ENCODE measurements at regions not wholly inside any gene's neighbourhood (a gene's known extent, or its start where the extent isn't known, plus 50 kb on each side); places are given as distances from the start of the nearest gene placed in this dataset.

DNA sequence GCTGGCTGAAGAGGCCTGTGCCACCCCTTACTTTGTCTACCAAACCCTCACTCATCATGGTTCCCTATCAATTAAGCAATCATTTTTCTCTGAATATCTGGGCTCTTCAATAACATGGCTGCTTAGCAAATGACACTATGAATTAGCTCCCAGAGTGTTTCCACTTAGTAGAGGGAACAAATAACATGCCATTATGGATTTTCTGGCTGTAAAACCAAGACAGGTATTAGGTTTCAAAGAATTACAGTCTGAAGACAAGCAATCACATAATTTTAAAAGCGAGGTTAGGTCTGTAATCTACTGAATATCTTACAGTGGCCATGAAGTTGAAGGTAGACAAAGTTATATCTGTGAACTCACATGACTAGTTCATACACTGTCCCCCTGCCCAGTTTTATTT is 220.8 kb upstream of the PHYHIPL start:
- no peak for TF ChIP-seq POLR2A (IDR thresholded peaks at IDR 0.05)
- TF ChIP-seq, protein P1, sequence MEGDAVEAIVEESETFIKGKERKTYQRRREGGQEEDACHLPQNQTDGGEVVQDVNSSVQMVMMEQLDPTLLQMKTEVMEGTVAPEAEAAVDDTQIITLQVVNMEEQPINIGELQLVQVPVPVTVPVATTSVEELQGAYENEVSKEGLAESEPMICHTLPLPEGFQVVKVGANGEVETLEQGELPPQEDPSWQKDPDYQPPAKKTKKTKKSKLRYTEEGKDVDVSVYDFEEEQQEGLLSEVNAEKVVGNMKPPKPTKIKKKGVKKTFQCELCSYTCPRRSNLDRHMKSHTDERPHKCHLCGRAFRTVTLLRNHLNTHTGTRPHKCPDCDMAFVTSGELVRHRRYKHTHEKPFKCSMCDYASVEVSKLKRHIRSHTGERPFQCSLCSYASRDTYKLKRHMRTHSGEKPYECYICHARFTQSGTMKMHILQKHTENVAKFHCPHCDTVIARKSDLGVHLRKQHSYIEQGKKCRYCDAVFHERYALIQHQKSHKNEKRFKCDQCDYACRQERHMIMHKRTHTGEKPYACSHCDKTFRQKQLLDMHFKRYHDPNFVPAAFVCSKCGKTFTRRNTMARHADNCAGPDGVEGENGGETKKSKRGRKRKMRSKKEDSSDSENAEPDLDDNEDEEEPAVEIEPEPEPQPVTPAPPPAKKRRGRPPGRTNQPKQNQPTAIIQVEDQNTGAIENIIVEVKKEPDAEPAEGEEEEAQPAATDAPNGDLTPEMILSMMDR (IDR thresholded peaks at IDR 0.05), result no peak
- intact Hi-C loops (cut with DNase I; ENCODE audit: low total_unique reads), result loop anchor here (10.0 kb wide), 1 partner anchor 669 kb away; no protein-coding TSS in a partner anchor
- WGBS, 2 donors, result 76 to 93% methylated on average over 1 of the region's 1 CpG
- no peak overlapping the region for H3K4me3 ChIP-seq (ENCODE audit: low read depth, poor library complexity, severe bottlenecking)
- no peak for DNase-seq (ENCODE audit: low spot score in 2 of 2)

DNA sequence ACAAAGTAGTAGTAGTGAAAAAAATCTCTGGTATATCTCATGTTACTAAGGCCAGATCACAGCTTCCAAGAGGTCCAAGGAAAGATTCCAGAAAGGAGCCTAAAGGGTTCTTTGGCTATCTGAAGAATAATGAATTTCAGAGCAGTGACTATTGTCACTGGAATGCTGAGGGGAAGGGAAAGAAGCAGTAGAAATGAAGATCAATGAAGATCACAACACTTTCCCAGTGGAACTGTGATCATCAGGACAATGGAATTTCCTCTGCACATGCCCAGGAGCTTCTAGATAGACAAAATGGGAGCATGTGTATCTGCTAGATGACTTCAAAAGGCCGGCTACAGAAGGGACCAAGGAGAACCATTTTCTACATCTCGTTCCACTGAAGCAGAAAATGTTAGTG is 219.5 kb upstream of the PHYHIPL start:
- DNase-seq (ENCODE audit: low spot score in 2 of 2), result no peak
- H3K4me3 ChIP-seq (ENCODE audit: low read depth, poor library complexity, severe bottlenecking), result no peak overlapping the region
- intact Hi-C loops (cut with DNase I; ENCODE audit: low total_unique reads), result loop anchor here (10.0 kb wide), 1 partner anchor 668 kb away; no protein-coding TSS in a partner anchor
- 64 to 83% methylated on average over 2 of the region's 2 CpGs for WGBS, 2 donors
- TF ChIP-seq, protein P1 (IDR thresholded peaks at IDR 0.05), result no peak
- TF ChIP-seq POLR2A (IDR thresholded peaks at IDR 0.05), result no peak

DNA sequence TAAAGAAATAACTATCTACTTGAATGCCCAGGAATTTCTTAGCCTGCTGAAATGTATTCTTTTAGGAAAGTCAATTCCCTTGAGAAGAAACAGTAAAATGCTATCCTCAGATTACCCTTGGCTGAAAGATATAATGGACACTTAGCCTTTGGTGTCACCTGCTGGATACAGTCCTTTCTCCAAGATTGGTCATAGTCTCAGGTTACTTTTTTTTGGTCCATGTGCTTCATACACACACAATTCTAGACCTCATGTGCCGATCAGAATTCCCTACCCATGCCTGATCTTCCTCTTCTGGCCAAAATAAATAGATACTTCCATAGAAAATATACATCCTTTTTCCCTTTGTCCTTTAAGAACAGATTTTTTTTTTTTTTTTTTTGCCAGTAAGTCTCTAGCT is 218.9 kb upstream of the PHYHIPL start:
- TF ChIP-seq, protein P1 (IDR thresholded peaks at IDR 0.05), result no peak
- TF ChIP-seq POLR2A (IDR thresholded peaks at IDR 0.05), result no peak
- no peak for DNase-seq (ENCODE audit: low spot score in 2 of 2)
- 91 to 95% methylated on average over 1 of the region's 1 CpG for WGBS, 2 donors
- intact Hi-C loops (cut with DNase I; ENCODE audit: low total_unique reads), result loop anchor here (10.0 kb wide), 1 partner anchor 667 kb away; no protein-coding TSS in a partner anchor
- H3K4me3 ChIP-seq (ENCODE audit: low read depth, poor library complexity, severe bottlenecking), result no peak overlapping the region

DNA sequence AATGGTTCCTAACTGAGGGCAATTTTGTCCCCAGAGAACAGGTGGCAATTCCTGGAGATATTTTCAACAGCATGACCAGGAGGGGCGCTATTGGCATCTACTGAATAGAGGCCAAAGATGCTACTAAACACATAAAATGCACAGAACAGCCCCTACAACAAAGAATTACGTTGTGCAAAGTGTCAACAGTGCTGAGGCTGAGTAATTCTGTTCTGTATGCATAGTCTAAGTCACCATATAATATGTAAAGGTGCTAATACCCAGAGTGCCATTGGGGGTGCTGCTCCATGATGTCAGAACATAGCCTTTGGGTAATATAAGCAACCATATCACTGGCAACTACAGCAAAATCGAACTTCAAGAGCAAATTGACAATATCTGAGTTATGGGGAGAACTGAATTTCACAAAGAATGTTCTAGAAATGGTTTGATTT is 213.3 kb upstream of the PHYHIPL start:
- no peak for DNase-seq (ENCODE audit: low spot score in 2 of 2)
- TF ChIP-seq POLR2A (IDR thresholded peaks at IDR 0.05), result no peak
- TF ChIP-seq, protein P1 (IDR thresholded peaks at IDR 0.05), result no peak
- intact Hi-C loops (cut with DNase I; ENCODE audit: low total_unique reads), result no loop called here
- H3K4me3 ChIP-seq (ENCODE audit: low read depth, poor library complexity, severe bottlenecking), result no peak overlapping the region
- WGBS, 2 donors, result 49 to 65% methylated on average over 3 of the region's 3 CpGs

DNA sequence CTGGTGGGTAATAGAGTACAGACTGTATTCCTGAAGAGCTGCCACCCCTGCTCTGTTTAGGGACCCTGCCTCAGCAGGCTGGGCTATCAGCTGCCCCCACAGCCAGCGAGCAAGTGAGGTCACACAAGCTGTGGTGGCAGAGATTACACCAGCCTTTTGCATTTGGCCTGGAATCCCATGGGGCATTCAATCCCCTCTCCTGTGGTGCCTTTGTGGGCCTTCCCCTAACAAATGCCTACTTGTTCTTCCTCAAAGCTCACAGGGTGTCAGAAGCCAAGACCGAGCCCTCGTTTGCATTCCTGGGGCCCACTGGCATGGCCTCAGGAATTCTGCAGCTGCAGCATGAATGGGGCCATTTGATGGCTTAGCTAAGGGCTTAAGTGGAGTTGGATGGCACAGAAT is 212.7 kb upstream of the PHYHIPL start:
- no peak for DNase-seq (ENCODE audit: low spot score in 2 of 2)
- TF ChIP-seq, protein P1 (IDR thresholded peaks at IDR 0.05), result no peak
- no peak for TF ChIP-seq POLR2A (IDR thresholded peaks at IDR 0.05)
- WGBS, 2 donors, result 43 to 49% methylated on average over 3 of the region's 3 CpGs
- H3K4me3 ChIP-seq (ENCODE audit: low read depth, poor library complexity, severe bottlenecking), result no peak overlapping the region
- intact Hi-C loops (cut with DNase I; ENCODE audit: low total_unique reads), result no loop called here

DNA sequence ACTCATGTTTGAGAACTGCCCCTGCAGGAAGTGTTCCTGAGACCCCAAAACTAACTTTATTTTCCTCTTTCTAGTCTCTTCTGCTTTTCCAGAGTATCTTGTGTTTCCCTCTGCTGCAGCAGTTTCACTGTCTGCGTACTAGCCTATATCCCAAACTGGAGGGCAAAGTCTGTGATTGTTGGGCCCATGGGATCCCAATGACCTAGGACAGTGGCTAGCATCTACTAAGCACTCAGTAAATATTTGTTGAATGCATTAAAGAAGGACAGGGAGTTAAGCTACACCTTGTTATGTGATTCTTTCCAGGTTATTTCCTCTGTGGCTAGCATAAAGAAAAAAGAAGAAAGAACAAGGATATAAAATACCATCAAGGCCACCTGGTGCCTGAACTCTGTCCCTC is 210.6 kb upstream of the PHYHIPL start:
- intact Hi-C loops (cut with DNase I; ENCODE audit: low total_unique reads), result no loop called here
- WGBS, 2 donors, result 85 to 100% methylated on average over 1 of the region's 1 CpG
- no peak overlapping the region for H3K4me3 ChIP-seq (ENCODE audit: low read depth, poor library complexity, severe bottlenecking)
- DNase-seq (ENCODE audit: low spot score in 2 of 2), result no peak
- TF ChIP-seq POLR2A (IDR thresholded peaks at IDR 0.05), result no peak
- TF ChIP-seq, protein P1 (IDR thresholded peaks at IDR 0.05), result no peak
